Colonic mucosa (tissue), 4 donors: ENCODE measurements at regions not wholly inside any gene's neighbourhood (a gene's known extent, or its start where the extent isn't known, plus 50 kb on each side); places are given as distances from the start of the nearest gene placed in this dataset.

ENCODE experiments used
- DNase-seq: peaks from one replicate; pipeline ENCODE4 v3.0.0-alpha.2; 2020
- H3K27ac ChIP-seq: fragments of 200-600 bp; one replicate; pipeline ENCODE4 v1.8.0; 2021
- H3K27me3 ChIP-seq: fragments of 200-600 bp; one replicate; pipeline ENCODE4 v1.8.0; 2021
- H3K36me3 ChIP-seq: fragments of 200-600 bp; one replicate; pipeline ENCODE4 v1.8.0; 2021
- H3K4me1 ChIP-seq: fragments of 200-600 bp; one replicate; pipeline ENCODE4 v1.8.0; 2021; ENCODE audit warnings: mild to moderate bottlenecking
- H3K4me3 ChIP-seq: fragments of 200-600 bp; one replicate; pipeline ENCODE4 v1.8.0; 2021
- H3K9ac ChIP-seq, 2 donors: one replicate each; pipeline ENCODE4 v1.7.0; 2013; ENCODE audit warnings: control low read depth in 2 of 2, low read depth in 2 of 2, low read length in 2 of 2
- H3K9me3 ChIP-seq: fragments of 200-600 bp; one replicate; pipeline ENCODE4 v1.8.0; 2021
- intact Hi-C: fragments of 100-400 bp; cut with DNase I; formaldehyde crosslinking; loops from one replicate; pipeline ENCODE4 v1.14.1; 2022
- TF ChIP-seq, protein P1 (sequence below): fragments of 200-600 bp; IDR thresholded peaks from one replicate; pipeline ENCODE4 v1.8.0; 2022; ENCODE audit warnings: antibody characterized with exemption, mild to moderate bottlenecking
- donor health status: healthy.
- donor health status: DM: no; HTN: no; CAD: no.
- donor health status: DM: no; HTN: no; CAD: no.

DNA sequence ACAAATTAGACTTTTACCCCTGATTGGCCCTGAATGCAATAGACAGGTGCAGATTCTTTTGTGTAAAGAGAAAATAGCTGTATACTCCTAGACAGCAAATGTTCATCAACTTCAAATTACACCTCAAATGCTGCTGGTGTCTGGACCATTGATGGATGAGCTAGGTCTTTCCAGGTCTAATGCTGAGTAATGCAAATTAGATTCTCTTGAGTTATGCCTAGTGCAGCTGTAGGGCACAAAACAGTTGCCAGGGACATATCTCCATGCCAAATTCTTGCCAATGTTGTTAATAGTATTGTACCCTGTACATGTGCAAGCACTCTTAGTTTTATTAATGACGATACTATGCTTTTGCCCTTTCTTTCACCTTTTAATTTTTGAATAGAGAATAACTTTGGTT lies 72.3 kb upstream of the CNTLN start:
- TF ChIP-seq, protein P1, sequence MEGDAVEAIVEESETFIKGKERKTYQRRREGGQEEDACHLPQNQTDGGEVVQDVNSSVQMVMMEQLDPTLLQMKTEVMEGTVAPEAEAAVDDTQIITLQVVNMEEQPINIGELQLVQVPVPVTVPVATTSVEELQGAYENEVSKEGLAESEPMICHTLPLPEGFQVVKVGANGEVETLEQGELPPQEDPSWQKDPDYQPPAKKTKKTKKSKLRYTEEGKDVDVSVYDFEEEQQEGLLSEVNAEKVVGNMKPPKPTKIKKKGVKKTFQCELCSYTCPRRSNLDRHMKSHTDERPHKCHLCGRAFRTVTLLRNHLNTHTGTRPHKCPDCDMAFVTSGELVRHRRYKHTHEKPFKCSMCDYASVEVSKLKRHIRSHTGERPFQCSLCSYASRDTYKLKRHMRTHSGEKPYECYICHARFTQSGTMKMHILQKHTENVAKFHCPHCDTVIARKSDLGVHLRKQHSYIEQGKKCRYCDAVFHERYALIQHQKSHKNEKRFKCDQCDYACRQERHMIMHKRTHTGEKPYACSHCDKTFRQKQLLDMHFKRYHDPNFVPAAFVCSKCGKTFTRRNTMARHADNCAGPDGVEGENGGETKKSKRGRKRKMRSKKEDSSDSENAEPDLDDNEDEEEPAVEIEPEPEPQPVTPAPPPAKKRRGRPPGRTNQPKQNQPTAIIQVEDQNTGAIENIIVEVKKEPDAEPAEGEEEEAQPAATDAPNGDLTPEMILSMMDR: no peak
- Histone ChIP-seq H3K9ac (no peak overlapping the region), H3K27ac (no peak overlapping the region), H3K4me1 (no peaks in the 10 kb centered on the region), H3K27me3 (no peaks in the 10 kb centered on the region), H3K9me3 (no peaks in the 10 kb centered on the region), H3K36me3 (no peaks in the 10 kb centered on the region), H3K4me3 (no peak overlapping the region)
- no peak for DNase-seq
- intact Hi-C loops: loop anchor here (5.0 kb wide), 1 partner anchor 400 kb away; no protein-coding TSS in a partner anchor

DNA sequence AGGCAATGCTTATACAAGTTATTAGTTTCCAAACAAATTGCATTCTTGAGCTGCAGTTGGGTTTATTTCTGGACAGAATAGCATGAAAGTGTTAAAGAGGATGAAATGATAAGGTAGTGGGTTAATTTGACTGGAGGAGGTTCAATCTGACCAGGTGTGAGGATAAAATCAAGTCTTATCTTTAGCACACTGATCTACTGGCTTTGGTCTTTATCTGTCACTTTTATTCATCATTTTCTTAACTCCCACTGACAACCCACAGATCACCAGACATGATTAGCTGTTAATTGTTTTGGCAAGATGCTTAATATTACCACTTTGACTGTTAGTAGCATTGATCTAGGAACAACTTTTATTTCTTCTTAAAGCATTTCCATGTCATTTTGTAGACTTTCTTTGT lies 74.4 kb upstream of the CNTLN start:
- Histone ChIP-seq H3K9ac (no peak overlapping the region), H3K36me3 (no peaks in the 10 kb centered on the region), H3K27ac (no peak overlapping the region), H3K27me3 (no peaks in the 10 kb centered on the region), H3K4me3 (no peak overlapping the region), H3K9me3 (no peaks in the 10 kb centered on the region), H3K4me1 (no peaks in the 10 kb centered on the region)
- no peak for DNase-seq
- TF ChIP-seq, protein P1: no peak
- intact Hi-C loops: loop anchor here (5.0 kb wide), 1 partner anchor 402 kb away; no protein-coding TSS in a partner anchor

DNA sequence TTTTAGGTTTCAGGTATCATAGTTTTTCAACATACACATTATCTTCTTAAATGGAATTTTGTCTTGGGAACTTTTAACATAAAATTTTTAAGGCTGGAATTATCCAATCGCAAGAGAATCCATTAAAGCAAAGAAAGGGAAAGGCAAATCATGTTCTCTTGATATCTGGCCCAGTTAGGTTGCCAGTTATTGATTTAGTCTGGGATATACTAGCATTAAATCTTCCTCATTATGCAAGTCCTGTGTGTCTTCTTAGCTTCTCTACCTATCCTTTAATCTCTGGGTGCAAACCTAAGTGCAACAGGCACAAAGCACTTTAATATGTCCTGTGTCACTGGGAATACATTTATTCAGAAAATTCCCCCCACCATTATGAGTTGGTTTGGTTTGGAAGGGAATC lies 75.4 kb upstream of the CNTLN start:
- Histone ChIP-seq H3K27ac (no peak overlapping the region), H3K9me3 (no peaks in the 10 kb centered on the region), H3K27me3 (no peaks in the 10 kb centered on the region), H3K36me3 (no peaks in the 10 kb centered on the region), H3K9ac (no peak overlapping the region), H3K4me1 (no peaks in the 10 kb centered on the region), H3K4me3 (no peak overlapping the region)
- DNase-seq: no peak
- intact Hi-C loops: no loop called here
- TF ChIP-seq, protein P1: no peak

DNA sequence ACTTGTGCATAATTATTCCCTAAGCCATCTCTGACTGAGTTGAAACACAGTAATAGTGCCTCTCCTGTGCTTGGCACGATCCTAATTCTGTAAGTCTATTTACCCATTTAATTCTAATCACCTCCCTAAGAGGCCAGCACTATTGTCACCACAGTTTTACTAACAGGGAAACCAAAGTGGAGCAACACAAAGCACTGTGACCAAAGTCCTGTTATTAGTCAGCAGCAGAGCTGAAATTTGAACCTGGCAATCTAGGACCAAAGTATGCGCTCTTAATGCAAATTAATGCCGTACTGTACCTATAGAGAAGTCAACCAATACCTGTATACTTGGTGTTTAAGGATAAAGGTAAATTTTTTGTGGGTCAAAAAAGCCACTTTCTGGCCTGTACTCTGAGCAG lies 77.1 kb upstream of the CNTLN start:
- no peaks in the 10 kb centered on the region for H3K36me3 ChIP-seq
- DNase-seq: no peak
- no peaks in the 10 kb centered on the region for H3K9me3 ChIP-seq
- H3K4me1 ChIP-seq: no peaks in the 10 kb centered on the region
- TF ChIP-seq, protein P1: no peak
- no peak overlapping the region for H3K27ac ChIP-seq
- no peaks in the 10 kb centered on the region for H3K27me3 ChIP-seq
- H3K9ac ChIP-seq: no peak overlapping the region
- H3K4me3 ChIP-seq: no peak overlapping the region
- intact Hi-C loops: no loop called here

DNA sequence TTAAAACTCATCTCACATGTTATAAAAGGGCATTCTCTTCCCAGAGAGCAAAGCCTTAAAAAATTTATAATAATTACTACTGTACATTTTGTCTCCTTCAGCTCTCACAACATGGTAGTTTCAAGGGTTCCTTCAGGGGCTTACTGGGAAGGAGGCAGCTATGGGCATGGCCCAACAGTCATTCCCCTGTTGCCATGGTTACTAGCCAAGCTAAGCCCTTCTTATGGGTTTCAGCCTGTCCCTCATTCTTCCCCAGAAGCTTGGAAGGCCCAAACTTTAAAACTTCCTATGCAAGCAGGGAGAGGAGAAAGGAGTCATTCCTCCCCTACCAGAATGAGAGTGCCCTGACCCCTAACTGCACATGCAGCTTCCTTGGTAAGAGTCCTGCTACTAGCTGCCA lies 82.2 kb upstream of the CNTLN start:
- Histone ChIP-seq H3K27me3 (no peaks in the 10 kb centered on the region), H3K36me3 (no peaks in the 10 kb centered on the region), H3K27ac (no peak overlapping the region), H3K9ac (no peak overlapping the region), H3K9me3 (no peaks in the 10 kb centered on the region), H3K4me1 (no peaks in the 10 kb centered on the region), H3K4me3 (no peak overlapping the region)
- TF ChIP-seq, protein P1: no peak
- intact Hi-C loops: no loop called here
- no peak for DNase-seq
